ENCODE measurements at regions not wholly inside any gene's neighbourhood (a gene's known extent, or its start where the extent isn't known, plus 50 kb on each side); places are given as distances from the start of the nearest gene placed in this dataset.

- no peak for DNase-seq
Observed at GRCh38 chr20:39954621-39955020, 734.4 kb downstream of the MAFB start.

DNA sequence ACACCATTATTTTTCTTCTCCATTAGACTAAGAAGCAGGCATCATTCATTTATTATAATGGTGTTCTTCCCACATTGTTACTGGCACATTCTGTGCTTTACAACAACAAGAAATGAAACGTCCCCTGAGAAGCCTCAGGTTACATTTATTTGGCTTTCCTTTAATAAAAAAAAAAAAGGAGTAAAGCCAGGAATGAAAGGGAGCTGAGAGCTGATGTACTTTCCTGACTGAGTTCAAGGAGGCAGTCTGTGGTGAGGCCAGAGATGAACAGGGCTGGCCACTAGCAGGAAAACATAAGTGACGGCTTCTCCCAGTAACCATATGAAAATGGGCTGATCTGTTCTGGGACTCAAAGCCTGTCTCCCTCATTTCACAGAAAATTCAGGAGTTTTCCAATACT is 742.1 kb downstream of the MAFB start:
- DNase-seq, result no peak

GRCh38 chr20:39946053-39946810 is 742.8 kb downstream of the MAFB start:
- DNase-seq, result no peak

- no peak for DNase-seq
Observed at GRCh38 chr20:39944861-39945260, 744.2 kb downstream of the MAFB start.

GRCh38 chr20:39943336-39943735 is 745.7 kb downstream of the MAFB start:
- DNase-seq, result no peak

DNA sequence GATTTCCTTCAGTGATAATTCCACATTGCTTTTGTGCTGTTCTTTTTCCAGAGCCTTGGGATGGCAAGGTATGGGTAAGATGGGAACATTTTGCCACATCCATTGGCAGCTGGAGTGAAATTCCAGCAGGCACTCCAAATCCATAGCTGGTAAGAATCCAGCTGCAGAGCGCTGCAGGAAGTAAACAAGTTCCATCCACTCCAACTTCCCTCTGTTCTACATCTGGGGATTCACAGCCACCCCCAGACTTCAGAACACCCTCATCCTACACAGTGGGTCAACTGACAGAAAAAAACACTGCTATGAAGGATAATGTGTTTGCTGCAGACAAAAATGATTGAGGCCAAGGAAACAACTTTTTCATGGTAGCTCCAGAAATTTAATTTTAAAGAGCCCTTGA is 747.8 kb downstream of the MAFB start:
- DNase-seq, result no peak

- no peak for DNase-seq
Observed at GRCh38 chr20:39939241-39939865, 749.7 kb downstream of the MAFB start.

GRCh38 chr20:39936401-39936800 is 752.6 kb downstream of the MAFB start:
- DNase-seq, result no peak

GRCh38 chr20:39935901-39936300 is 753.1 kb downstream of the MAFB start:
- DNase-seq, result no peak

DNA sequence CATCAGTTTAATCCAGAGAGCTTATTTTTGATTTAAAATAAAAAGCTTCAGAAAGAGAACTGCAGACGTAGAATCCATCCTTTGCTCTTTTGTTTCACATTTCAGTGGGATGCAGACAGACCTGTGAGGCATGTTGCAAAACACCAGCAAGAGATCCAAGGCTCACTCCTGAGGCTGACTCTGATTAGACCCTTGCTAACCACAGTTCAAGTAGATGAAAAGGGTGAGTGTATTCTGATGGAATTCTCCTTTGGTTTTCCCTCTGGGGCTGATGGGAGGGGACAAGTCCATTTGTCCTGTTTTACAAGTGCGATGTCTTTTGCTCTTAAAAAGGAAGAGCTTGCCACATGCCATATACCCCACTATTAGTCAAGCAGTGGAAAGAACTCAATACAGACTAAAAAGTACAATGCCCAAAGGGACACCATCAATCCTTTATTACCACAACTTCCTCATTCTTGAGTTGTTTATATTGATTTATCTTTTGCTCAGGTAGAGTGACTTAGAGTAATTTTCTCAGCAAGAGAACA is 772.7 kb downstream of the MAFB start:
- DNase-seq, result no peak

GRCh38 chr20:39913274-39913673 is 775.8 kb downstream of the MAFB start:
- no peak for DNase-seq

DNA sequence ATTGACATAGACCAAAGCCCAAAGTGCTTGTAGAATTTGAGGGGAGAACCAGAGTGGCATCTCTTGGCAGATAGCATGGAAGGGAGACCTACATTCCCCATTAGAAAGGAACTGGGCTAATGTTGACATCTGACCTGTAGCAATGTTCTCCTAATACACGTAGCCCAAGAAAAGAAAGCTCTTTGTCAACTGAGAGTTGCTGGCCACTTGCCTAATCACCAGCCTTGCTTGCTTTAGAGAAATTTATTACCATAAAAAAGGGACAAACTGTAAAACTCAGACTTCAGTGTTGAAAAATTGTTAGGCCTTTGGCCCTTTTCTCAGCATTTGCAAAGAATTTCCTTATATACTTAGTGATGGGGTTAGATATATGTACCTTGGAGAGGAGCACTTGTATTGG is 777.5 kb downstream of the MAFB start:
- no peak for DNase-seq

GRCh38 chr20:39910536-39910935 is 778.5 kb downstream of the MAFB start:
- no peak for DNase-seq

DNA sequence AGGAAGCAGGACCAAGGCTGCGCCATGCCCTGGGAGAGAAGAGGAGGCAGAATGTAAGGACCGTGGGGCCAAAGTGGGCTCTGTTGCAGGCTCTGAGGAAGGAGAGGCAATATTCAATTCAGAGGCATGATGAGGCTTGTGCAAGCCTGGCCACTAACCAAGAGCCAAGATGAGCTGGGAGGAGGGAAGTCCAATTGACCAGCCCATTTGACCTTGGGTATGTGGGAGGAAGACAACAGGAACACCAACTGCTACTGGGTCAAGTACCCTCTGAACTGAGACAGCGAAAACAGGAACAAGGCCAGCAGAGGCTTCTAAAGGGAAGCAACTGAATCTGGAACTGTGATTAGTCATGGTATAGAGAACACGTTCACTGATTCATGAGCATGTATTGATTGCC is 779.6 kb downstream of the MAFB start:
- DNase-seq, result no peak

DNA sequence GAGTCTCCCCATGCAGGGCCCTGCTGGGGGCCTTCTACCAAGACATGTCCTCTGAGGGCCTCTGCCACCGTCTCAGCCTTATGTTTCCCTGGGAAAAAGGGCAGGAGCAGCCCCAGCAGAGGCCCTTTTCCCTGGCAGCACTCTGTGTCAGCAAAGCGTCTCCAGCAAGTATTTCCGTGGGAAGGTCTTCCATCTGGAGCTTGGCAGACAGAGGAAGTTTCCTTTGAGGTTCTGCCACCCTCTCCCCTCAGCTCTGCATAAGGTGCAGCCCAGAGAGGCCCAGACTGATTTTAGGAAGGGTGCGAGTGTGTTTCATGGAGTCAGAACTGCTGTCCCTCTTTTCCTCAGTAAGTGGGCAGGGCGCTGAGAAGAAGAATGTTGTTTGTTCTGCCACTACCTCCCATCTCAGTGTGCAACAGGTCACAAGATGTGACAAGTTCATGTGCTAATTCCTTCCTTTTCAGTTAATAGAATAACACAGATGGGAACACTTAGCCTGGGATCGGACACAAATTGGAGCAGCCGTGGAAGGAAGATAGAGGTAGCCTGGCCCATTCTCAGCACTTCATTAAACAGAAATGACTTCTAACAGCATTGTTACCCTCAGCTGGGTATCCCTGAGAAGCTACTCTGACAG is 784.4 kb downstream of the MAFB start:
- no peak for DNase-seq

DNA sequence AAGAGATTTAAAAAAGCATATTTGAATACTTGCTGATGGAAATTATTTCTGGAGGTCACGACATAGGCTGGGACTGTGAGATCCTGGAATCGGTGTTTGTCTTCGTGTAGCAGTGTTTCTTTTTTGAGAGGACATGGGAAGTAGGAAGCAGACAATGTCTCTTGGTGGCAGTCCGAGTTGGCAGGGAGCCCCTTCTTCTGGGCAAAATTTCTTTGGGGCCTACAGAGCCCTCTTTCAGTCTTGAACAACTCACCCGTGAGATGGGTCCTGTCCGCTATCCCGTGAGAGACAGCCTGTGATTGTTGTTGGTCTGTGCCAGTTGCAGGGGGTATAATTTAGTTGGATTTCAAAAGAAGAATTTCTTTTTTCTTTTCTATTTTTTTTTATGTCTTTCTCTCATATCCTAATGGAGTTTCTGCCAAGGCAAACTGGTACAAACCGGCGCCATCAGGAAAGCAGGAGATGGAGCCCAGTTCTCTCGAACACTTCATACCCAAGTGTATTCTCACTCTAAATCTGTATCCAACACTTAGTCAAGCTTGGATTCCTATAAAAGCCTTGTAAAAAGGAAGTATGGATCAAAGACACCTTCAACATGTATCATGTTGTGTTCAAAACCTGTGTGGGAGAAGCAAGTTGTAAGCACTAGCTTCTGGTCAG is 785.1 kb downstream of the MAFB start:
- DNase-seq, result no peak

- DNase-seq, result no peak
Observed at GRCh38 chr20:39899881-39900280, 789.2 kb downstream of the MAFB start.

- DNase-seq, result no peak
Observed at GRCh38 chr20:39898467-39898852, 790.6 kb downstream of the MAFB start.

GRCh38 chr20:39897781-39898466 is 791.1 kb downstream of the MAFB start:
- no peak for DNase-seq

GRCh38 chr20:39897058-39897457 is 792.0 kb downstream of the MAFB start:
- no peak for DNase-seq

- no peak for DNase-seq
Observed at GRCh38 chr20:39894067-39894466, 795.0 kb downstream of the MAFB start.

GRCh38 chr20:39893003-39893685 is 795.9 kb downstream of the MAFB start:
- no peak for DNase-seq

All from NCI-H2081 (cell line).